PC-3 (cell line): ENCODE measurements at regions not wholly inside any gene's neighbourhood (a gene's known extent, or its start where the extent isn't known, plus 50 kb on each side); places are given as distances from the start of the nearest gene placed in this dataset.

Source experiments
- EZH2phosphoT487 ChIP-seq: fragments of 300-600 bp; sonication (generic); IDR thresholded peaks from 2 replicates; pipeline ENCODE4 v1.6.1; 2018; ENCODE audit warnings: mild to moderate bottlenecking, antibody characterized with exemption, low read length, borderline replicate concordance
- TF ChIP-seq, protein P1 (sequence below): fragments of 300-600 bp; sonication (generic); conservative IDR thresholded peaks from 2 replicates; pipeline ENCODE4 v1.5.1; 2017; ENCODE audit warnings: antibody characterized with exemption, low read depth, mild to moderate bottlenecking, low read length

GRCh38 chr9:118761016-118761790 is 608.0 kb downstream of the BRINP1 start:
- TF ChIP-seq EZH2phosphoT487: no peak
- TF ChIP-seq, protein P1, sequence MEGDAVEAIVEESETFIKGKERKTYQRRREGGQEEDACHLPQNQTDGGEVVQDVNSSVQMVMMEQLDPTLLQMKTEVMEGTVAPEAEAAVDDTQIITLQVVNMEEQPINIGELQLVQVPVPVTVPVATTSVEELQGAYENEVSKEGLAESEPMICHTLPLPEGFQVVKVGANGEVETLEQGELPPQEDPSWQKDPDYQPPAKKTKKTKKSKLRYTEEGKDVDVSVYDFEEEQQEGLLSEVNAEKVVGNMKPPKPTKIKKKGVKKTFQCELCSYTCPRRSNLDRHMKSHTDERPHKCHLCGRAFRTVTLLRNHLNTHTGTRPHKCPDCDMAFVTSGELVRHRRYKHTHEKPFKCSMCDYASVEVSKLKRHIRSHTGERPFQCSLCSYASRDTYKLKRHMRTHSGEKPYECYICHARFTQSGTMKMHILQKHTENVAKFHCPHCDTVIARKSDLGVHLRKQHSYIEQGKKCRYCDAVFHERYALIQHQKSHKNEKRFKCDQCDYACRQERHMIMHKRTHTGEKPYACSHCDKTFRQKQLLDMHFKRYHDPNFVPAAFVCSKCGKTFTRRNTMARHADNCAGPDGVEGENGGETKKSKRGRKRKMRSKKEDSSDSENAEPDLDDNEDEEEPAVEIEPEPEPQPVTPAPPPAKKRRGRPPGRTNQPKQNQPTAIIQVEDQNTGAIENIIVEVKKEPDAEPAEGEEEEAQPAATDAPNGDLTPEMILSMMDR: no peak
